ENCODE measurements at regions not wholly inside any gene's neighbourhood (a gene's known extent, or its start where the extent isn't known, plus 50 kb on each side); places are given as distances from the start of the nearest gene placed in this dataset.
"Not testable (repeated sequence)": the region's sequence is repeated elsewhere in the genome, so short reads cannot be mapped to it uniquely, and the experiment has no call there.

GRCh38 chr14:105944632-105945610 is 418.5 kb downstream of the TMEM121 start:
- no peak for DNase-seq (ENCODE audit: extremely low spot score, unreplicated experiment)
- H3K4me3 Mint-ChIP-seq (ENCODE audit: unreplicated experiment) = no peak overlapping the region
- no peaks in the 10 kb centered on the region for H3K27me3 Mint-ChIP-seq (ENCODE audit: unreplicated experiment)
- peaks cover 37% of the 10 kb centered on the region for H3K9me3 Mint-ChIP-seq (ENCODE audit: unreplicated experiment)
- no peaks in the 10 kb centered on the region for H3K4me1 Mint-ChIP-seq (ENCODE audit: unreplicated experiment)
- no peak overlapping the region for H3K27ac Mint-ChIP-seq (ENCODE audit: unreplicated experiment)
- TF ChIP-seq CTCF (IDR thresholded peaks at IDR 0.05) = no peak
- no peaks in the 10 kb centered on the region for H3K36me3 Mint-ChIP-seq (ENCODE audit: unreplicated experiment)

GRCh38 chr14:105945896-105946295 is 419.5 kb downstream of the TMEM121 start:
- no peaks in the 10 kb centered on the region for H3K27me3 Mint-ChIP-seq (ENCODE audit: unreplicated experiment)
- peaks cover 42% of the 10 kb centered on the region for H3K9me3 Mint-ChIP-seq (ENCODE audit: unreplicated experiment)
- DNase-seq (ENCODE audit: extremely low spot score, unreplicated experiment) = no peak
- TF ChIP-seq CTCF (IDR thresholded peaks at IDR 0.05) = no peak
- no peaks in the 10 kb centered on the region for H3K4me1 Mint-ChIP-seq (ENCODE audit: unreplicated experiment)
- no peaks in the 10 kb centered on the region for H3K36me3 Mint-ChIP-seq (ENCODE audit: unreplicated experiment)
- no peak overlapping the region for H3K27ac Mint-ChIP-seq (ENCODE audit: unreplicated experiment)
- no peak overlapping the region for H3K4me3 Mint-ChIP-seq (ENCODE audit: unreplicated experiment)

GRCh38 chr14:105947599-105947998 is 421.2 kb downstream of the TMEM121 start:
- Mint-ChIP-seq H3K27ac (ENCODE audit: unreplicated experiment) (no peak overlapping the region), H3K4me1 (ENCODE audit: unreplicated experiment) (no peaks in the 10 kb centered on the region), H3K9me3 (ENCODE audit: unreplicated experiment) (peaks cover 38% of the 10 kb centered on the region), H3K36me3 (ENCODE audit: unreplicated experiment) (no peaks in the 10 kb centered on the region), H3K27me3 (ENCODE audit: unreplicated experiment) (no peaks in the 10 kb centered on the region), H3K4me3 (ENCODE audit: unreplicated experiment) (no peak overlapping the region)
- no peak for DNase-seq (ENCODE audit: extremely low spot score, unreplicated experiment)
- no peak for TF ChIP-seq CTCF (IDR thresholded peaks at IDR 0.05)

GRCh38 chr14:105948955-105949354 is 422.6 kb downstream of the TMEM121 start:
- H3K27me3 Mint-ChIP-seq (ENCODE audit: unreplicated experiment); H3K27ac Mint-ChIP-seq (ENCODE audit: unreplicated experiment); H3K4me3 Mint-ChIP-seq (ENCODE audit: unreplicated experiment); DNase-seq (ENCODE audit: extremely low spot score, unreplicated experiment); H3K36me3 Mint-ChIP-seq (ENCODE audit: unreplicated experiment); H3K4me1 Mint-ChIP-seq (ENCODE audit: unreplicated experiment): not testable (repeated sequence)
- H3K9me3 Mint-ChIP-seq (ENCODE audit: unreplicated experiment) = peaks cover 36% of the 10 kb centered on the region

DNA sequence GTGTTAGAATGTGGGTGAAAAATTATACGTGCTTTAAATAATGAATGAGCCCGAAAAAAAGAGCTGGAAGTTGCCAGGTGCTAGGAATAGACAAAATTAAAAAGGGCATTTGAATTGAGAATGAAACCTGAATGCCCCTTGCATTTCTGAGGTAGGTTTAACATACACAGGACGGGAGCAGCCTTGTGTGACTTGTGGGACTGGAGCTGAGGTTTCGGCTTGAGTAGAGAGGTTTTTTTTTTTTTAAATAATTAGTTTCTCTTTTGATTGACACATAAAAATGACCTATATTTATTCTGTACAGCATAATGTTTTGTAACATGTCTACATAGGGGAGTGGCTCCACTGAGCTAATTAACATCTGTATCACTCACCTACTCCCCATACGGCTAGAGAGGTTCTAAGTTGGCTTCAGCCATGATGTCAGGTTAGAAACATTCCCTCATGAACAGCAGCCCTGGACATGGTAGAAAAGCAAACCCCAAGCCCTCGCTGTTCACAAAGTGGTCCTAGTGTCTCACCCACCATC is 424.0 kb downstream of the TMEM121 start:
- H3K27me3 Mint-ChIP-seq (ENCODE audit: unreplicated experiment); H3K36me3 Mint-ChIP-seq (ENCODE audit: unreplicated experiment); H3K4me3 Mint-ChIP-seq (ENCODE audit: unreplicated experiment); H3K4me1 Mint-ChIP-seq (ENCODE audit: unreplicated experiment); H3K27ac Mint-ChIP-seq (ENCODE audit: unreplicated experiment); DNase-seq (ENCODE audit: extremely low spot score, unreplicated experiment): not testable (repeated sequence)
- peaks cover 43% of the 10 kb centered on the region for H3K9me3 Mint-ChIP-seq (ENCODE audit: unreplicated experiment)

DNA sequence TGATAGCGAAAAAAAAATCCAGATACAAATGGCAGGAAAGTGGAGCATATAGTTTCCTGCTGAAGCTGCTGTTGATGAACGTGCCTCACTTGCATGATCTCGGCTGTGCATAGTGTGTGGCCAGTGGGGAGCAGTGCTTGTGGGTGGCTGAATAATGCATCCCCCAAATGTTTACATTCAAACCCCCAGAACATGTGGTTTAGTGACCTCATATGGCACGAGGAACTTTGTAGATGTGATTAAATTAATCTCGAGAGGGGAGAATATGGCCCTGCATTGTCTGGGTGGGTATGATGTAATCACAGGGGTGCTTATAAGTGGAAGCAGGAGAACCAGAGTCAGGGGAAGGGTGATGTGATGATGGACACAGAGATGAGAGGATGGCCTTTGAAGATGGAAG is 425.0 kb downstream of the TMEM121 start:
- H3K27me3 Mint-ChIP-seq (ENCODE audit: unreplicated experiment) = no peaks in the 10 kb centered on the region
- peaks cover 43% of the 10 kb centered on the region for H3K9me3 Mint-ChIP-seq (ENCODE audit: unreplicated experiment)
- no peak overlapping the region for H3K27ac Mint-ChIP-seq (ENCODE audit: unreplicated experiment)
- H3K36me3 Mint-ChIP-seq (ENCODE audit: unreplicated experiment) = no peaks in the 10 kb centered on the region
- no peaks in the 10 kb centered on the region for H3K4me1 Mint-ChIP-seq (ENCODE audit: unreplicated experiment)
- no peak for TF ChIP-seq CTCF (IDR thresholded peaks at IDR 0.05)
- DNase-seq (ENCODE audit: extremely low spot score, unreplicated experiment) = no peak
- no peak overlapping the region for H3K4me3 Mint-ChIP-seq (ENCODE audit: unreplicated experiment)

All from osteocyte (in vitro differentiated cells).